SKM-1 treated with dmso at 0.1 percent for 144 hours (cell line): ENCODE measurements at regions not wholly inside any gene's neighbourhood (a gene's known extent, or its start where the extent isn't known, plus 50 kb on each side); places are given as distances from the start of the nearest gene placed in this dataset.

Source experiments
- DNase-seq: peaks from one replicate; lab custom pipeline; 2025; ENCODE audit not compliant: unreplicated experiment; lab: John Stamatoyannopoulos, UW

DNA sequence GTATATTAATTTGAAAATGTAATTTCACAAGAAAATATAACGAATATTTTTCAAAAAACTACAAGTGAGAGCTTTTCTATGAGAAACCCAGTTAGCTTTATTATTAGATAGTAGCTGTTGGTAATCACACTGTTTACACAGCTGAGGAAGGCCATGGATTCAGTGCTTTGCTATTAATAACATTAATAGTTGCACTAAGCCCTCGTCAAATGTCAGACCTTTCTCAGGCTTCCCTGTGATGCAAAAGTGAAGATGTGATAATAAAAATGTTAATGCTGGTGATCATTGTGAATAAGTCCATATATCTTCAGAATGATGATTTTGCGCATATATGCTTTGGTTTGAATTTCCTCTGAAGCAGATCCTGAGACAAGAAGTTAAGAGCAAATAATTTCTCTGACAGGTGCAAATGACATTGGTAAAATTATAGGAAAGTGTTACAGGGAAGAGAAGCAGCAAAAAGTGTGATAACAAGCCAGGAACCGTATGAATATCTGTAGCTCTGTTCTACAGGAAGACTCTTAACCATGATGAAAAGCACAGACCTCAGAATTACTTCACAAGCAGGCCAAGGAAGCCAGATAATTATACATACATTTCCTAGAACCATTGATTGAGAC lies 56.5 kb upstream of the CNTN6 start:
- no peak for DNase-seq

DNA sequence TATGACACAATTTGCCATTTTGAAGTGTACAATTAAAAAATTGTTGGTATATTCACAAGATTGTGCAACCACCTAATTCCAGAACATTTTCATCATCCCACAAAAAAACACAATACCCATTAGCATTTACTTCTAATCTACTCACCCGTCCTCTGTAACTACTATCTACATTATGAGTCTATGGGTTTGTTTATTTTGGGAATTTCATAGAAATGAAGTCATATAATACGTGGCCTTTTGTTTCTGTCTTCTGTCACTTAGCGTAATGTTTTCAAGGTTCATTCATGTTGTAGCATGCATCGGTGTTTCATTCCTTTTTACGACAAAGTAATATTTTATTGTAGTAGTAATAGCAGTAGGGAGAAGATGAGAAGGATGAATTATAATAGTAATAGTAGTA lies 55.2 kb upstream of the CNTN6 start:
- DNase-seq: no peak
